ENCODE measurements at regions not wholly inside any gene's neighbourhood (a gene's known extent, or its start where the extent isn't known, plus 50 kb on each side); places are given as distances from the start of the nearest gene placed in this dataset.

- Histone ChIP-seq H3K4me3 (ENCODE audit: control insufficient read depth in 1 of 2, extremely low read depth in 1 of 2, low read length in 1 of 2) (no peak overlapping the region), H3K27me3 (replicated peaks in 1 of 2; ENCODE audit: control insufficient read depth in 2 of 2, extremely low read depth in 1 of 2, insufficient read depth in 2 of 2, low read length in 1 of 2) (no peaks in the 10 kb centered on the region), H3K9me3 (no peaks in the 10 kb centered on the region), H3K27ac (ENCODE audit: low read length) (no peak overlapping the region), H3K4me1 (ENCODE audit: control insufficient read depth in 1 of 2, extremely low read depth in 1 of 2, insufficient read depth in 2 of 2, low read length in 2 of 2) (no peaks in the 10 kb centered on the region), H3K36me3 (ENCODE audit: control insufficient read depth in 2 of 2, extremely low read depth in 1 of 2, insufficient read depth in 1 of 2, low read length in 1 of 2) (no peaks in the 10 kb centered on the region)
- Mint-ChIP-seq H3K36me3 (no peaks in the 10 kb centered on the region), H3K27ac (no peak overlapping the region), H3K4me1 (no peaks in the 10 kb centered on the region), H3K9me3 (peaks cover 0 to 4% (median 0%) of the 10 kb centered on the region in 3 donors), H3K4me3 (no peak overlapping the region), H3K27me3 (no peaks in the 10 kb centered on the region)
- ChIA-PET CTCF (no interaction called here), POLR2A (no interaction called here)
- ATAC-seq (replicated peaks in 1 of 4) (no peak), DNase-seq (no peak)
These were observed 518.9 kb downstream of the TLR4 start for GRCh38 chr9:118223111-118223510.

GRCh38 chr9:118230329-118230728 is 526.1 kb downstream of the TLR4 start:
- WGBS (ENCODE audit: insufficient coverage), result 11% methylated on average over 1 of the region's 1 CpG
- Mint-ChIP-seq H3K36me3 (no peaks in the 10 kb centered on the region), H3K27ac (no peak overlapping the region), H3K4me3 (no peak overlapping the region), H3K4me1 (no peaks in the 10 kb centered on the region), H3K9me3 (no peaks in the 10 kb centered on the region), H3K27me3 (no peaks in the 10 kb centered on the region)
- Histone ChIP-seq H3K36me3 (ENCODE audit: control insufficient read depth in 2 of 2, extremely low read depth in 1 of 2, insufficient read depth in 1 of 2, low read length in 1 of 2) (no peaks in the 10 kb centered on the region), H3K27me3 (replicated peaks in 1 of 2; ENCODE audit: control insufficient read depth in 2 of 2, extremely low read depth in 1 of 2, insufficient read depth in 2 of 2, low read length in 1 of 2) (peaks cover 0 to 2% of the 10 kb centered on the region in 2 experiments), H3K4me1 (ENCODE audit: control insufficient read depth in 1 of 2, extremely low read depth in 1 of 2, insufficient read depth in 2 of 2, low read length in 2 of 2) (no peaks in the 10 kb centered on the region), H3K4me3 (ENCODE audit: control insufficient read depth in 1 of 2, extremely low read depth in 1 of 2, low read length in 1 of 2) (no peak overlapping the region), H3K9me3 (no peaks in the 10 kb centered on the region), H3K27ac (ENCODE audit: low read length) (no peak overlapping the region)
- ChIA-PET POLR2A (no interaction called here), CTCF (no interaction called here)
- no peak for ATAC-seq (replicated peaks in 1 of 4)
- DNase-seq, result no peak

- CTCF ChIA-PET, result no interaction called here
- no peak for ATAC-seq (replicated peaks in 1 of 4)
- no peaks in the 10 kb centered on the region for H3K36me3 Mint-ChIP-seq
These were observed 532.4 kb downstream of the TLR4 start for GRCh38 chr9:118236625-118237024.

GRCh38 chr9:118238139-118238538 is 533.9 kb downstream of the TLR4 start:
- no peaks in the 10 kb centered on the region for H3K36me3 Mint-ChIP-seq
- peaks cover 0 to 10% (median 3%) of the 10 kb centered on the region in 3 donors for H3K9me3 Mint-ChIP-seq
- DNase-seq (no peak), ATAC-seq (replicated peaks in 1 of 4) (no peak)
- no peaks in the 10 kb centered on the region for H3K4me1 Mint-ChIP-seq
- Histone ChIP-seq H3K4me3 (ENCODE audit: control insufficient read depth in 1 of 2, extremely low read depth in 1 of 2, low read length in 1 of 2) (no peak overlapping the region), H3K27me3 (replicated peaks in 1 of 2; ENCODE audit: control insufficient read depth in 2 of 2, extremely low read depth in 1 of 2, insufficient read depth in 2 of 2, low read length in 1 of 2) (peaks cover 0 to 2% of the 10 kb centered on the region in 2 experiments), H3K4me1 (ENCODE audit: control insufficient read depth in 1 of 2, extremely low read depth in 1 of 2, insufficient read depth in 2 of 2, low read length in 2 of 2) (no peaks in the 10 kb centered on the region), H3K9me3 (no peaks in the 10 kb centered on the region), H3K27ac (ENCODE audit: low read length) (no peak overlapping the region), H3K36me3 (ENCODE audit: control insufficient read depth in 2 of 2, extremely low read depth in 1 of 2, insufficient read depth in 1 of 2, low read length in 1 of 2) (no peaks in the 10 kb centered on the region)
- H3K27me3 Mint-ChIP-seq, result no peaks in the 10 kb centered on the region
- ChIA-PET CTCF (no interaction called here), POLR2A (no interaction called here)
- no peak overlapping the region for H3K27ac Mint-ChIP-seq
- H3K4me3 Mint-ChIP-seq, result no peak overlapping the region

More at GRCh38 chr9:118236625-118237024, 532.4 kb downstream of the TLR4 start:
- Mint-ChIP-seq H3K27ac (no peak overlapping the region), H3K9me3 (peaks cover 0 to 10% (median 3%) of the 10 kb centered on the region in 3 donors), H3K4me1 (no peaks in the 10 kb centered on the region), H3K4me3 (no peak overlapping the region), H3K27me3 (no peaks in the 10 kb centered on the region)
- DNase-seq, result no peak
- H3K4me1 ChIP-seq (ENCODE audit: control insufficient read depth in 1 of 2, extremely low read depth in 1 of 2, insufficient read depth in 2 of 2, low read length in 2 of 2), result no peaks in the 10 kb centered on the region
- no CpG with 5 or more reads among the region's 1 CpG for WGBS (ENCODE audit: insufficient coverage)
- no peak overlapping the region for H3K4me3 ChIP-seq (ENCODE audit: control insufficient read depth in 1 of 2, extremely low read depth in 1 of 2, low read length in 1 of 2)
- POLR2A ChIA-PET, result no interaction called here
- H3K9me3 ChIP-seq, result no peaks in the 10 kb centered on the region
- H3K36me3 ChIP-seq (ENCODE audit: control insufficient read depth in 2 of 2, extremely low read depth in 1 of 2, insufficient read depth in 1 of 2, low read length in 1 of 2), result no peaks in the 10 kb centered on the region
- H3K27ac ChIP-seq (ENCODE audit: low read length), result no peak overlapping the region
- peaks cover 0 to 2% of the 10 kb centered on the region in 2 experiments for H3K27me3 ChIP-seq (replicated peaks in 1 of 2; ENCODE audit: control insufficient read depth in 2 of 2, extremely low read depth in 1 of 2, insufficient read depth in 2 of 2, low read length in 1 of 2)

GRCh38 chr9:118252027-118252426 is 547.8 kb downstream of the TLR4 start:
- Histone ChIP-seq H3K36me3 (ENCODE audit: control insufficient read depth in 2 of 2, extremely low read depth in 1 of 2, insufficient read depth in 1 of 2, low read length in 1 of 2) (no peaks in the 10 kb centered on the region), H3K4me1 (ENCODE audit: control insufficient read depth in 1 of 2, extremely low read depth in 1 of 2, insufficient read depth in 2 of 2, low read length in 2 of 2) (no peaks in the 10 kb centered on the region), H3K4me3 (ENCODE audit: control insufficient read depth in 1 of 2, extremely low read depth in 1 of 2, low read length in 1 of 2) (no peak overlapping the region), H3K9me3 (no peaks in the 10 kb centered on the region), H3K27me3 (replicated peaks in 1 of 2; ENCODE audit: control insufficient read depth in 2 of 2, extremely low read depth in 1 of 2, insufficient read depth in 2 of 2, low read length in 1 of 2) (no peaks in the 10 kb centered on the region), H3K27ac (ENCODE audit: low read length) (no peak overlapping the region)
- no peaks in the 10 kb centered on the region for H3K4me1 Mint-ChIP-seq
- POLR2A ChIA-PET, result no interaction called here
- no peaks in the 10 kb centered on the region for H3K27me3 Mint-ChIP-seq
- peaks cover 4 to 6% (median 5%) of the 10 kb centered on the region in 3 donors for H3K9me3 Mint-ChIP-seq
- no peak for ATAC-seq (replicated peaks in 1 of 4)
- CTCF ChIA-PET, result no interaction called here
- H3K36me3 Mint-ChIP-seq, result no peaks in the 10 kb centered on the region
- no peak overlapping the region for H3K27ac Mint-ChIP-seq
- H3K4me3 Mint-ChIP-seq, result no peak overlapping the region
- WGBS (ENCODE audit: insufficient coverage), result no CpG with 5 or more reads among the region's 2 CpGs
- DNase-seq, result no peak

- no peaks in the 10 kb centered on the region for H3K4me1 Mint-ChIP-seq
- H3K27ac ChIP-seq (ENCODE audit: low read length), result no peak overlapping the region
- no peak overlapping the region for H3K4me3 ChIP-seq (ENCODE audit: control insufficient read depth in 1 of 2, extremely low read depth in 1 of 2, low read length in 1 of 2)
- ATAC-seq (replicated peaks in 1 of 4), result no peak
- H3K9me3 Mint-ChIP-seq, result peaks cover 11 to 21% (median 18%) of the 10 kb centered on the region in 3 donors
- no peaks in the 10 kb centered on the region for H3K27me3 Mint-ChIP-seq
- H3K4me3 Mint-ChIP-seq, result no peak overlapping the region
- no peaks in the 10 kb centered on the region for H3K9me3 ChIP-seq
- no peaks in the 10 kb centered on the region for H3K36me3 Mint-ChIP-seq
- POLR2A ChIA-PET, result no interaction called here
- H3K36me3 ChIP-seq (ENCODE audit: control insufficient read depth in 2 of 2, extremely low read depth in 1 of 2, insufficient read depth in 1 of 2, low read length in 1 of 2), result no peaks in the 10 kb centered on the region
- H3K27me3 ChIP-seq (replicated peaks in 1 of 2; ENCODE audit: control insufficient read depth in 2 of 2, extremely low read depth in 1 of 2, insufficient read depth in 2 of 2, low read length in 1 of 2), result no peaks in the 10 kb centered on the region
- CTCF ChIA-PET, result no interaction called here
- no CpG with 5 or more reads among the region's 1 CpG for WGBS (ENCODE audit: insufficient coverage)
- H3K27ac Mint-ChIP-seq, result no peak overlapping the region
- no peak for DNase-seq
- no peaks in the 10 kb centered on the region for H3K4me1 ChIP-seq (ENCODE audit: control insufficient read depth in 1 of 2, extremely low read depth in 1 of 2, insufficient read depth in 2 of 2, low read length in 2 of 2)
These were observed 558.0 kb downstream of the TLR4 start for GRCh38 chr9:118262191-118262590.

- Histone ChIP-seq H3K9me3 (no peaks in the 10 kb centered on the region), H3K36me3 (ENCODE audit: control insufficient read depth in 2 of 2, extremely low read depth in 1 of 2, insufficient read depth in 1 of 2, low read length in 1 of 2) (no peaks in the 10 kb centered on the region), H3K27ac (ENCODE audit: low read length) (no peak overlapping the region), H3K4me1 (ENCODE audit: control insufficient read depth in 1 of 2, extremely low read depth in 1 of 2, insufficient read depth in 2 of 2, low read length in 2 of 2) (no peaks in the 10 kb centered on the region), H3K4me3 (ENCODE audit: control insufficient read depth in 1 of 2, extremely low read depth in 1 of 2, low read length in 1 of 2) (no peak overlapping the region), H3K27me3 (replicated peaks in 1 of 2; ENCODE audit: control insufficient read depth in 2 of 2, extremely low read depth in 1 of 2, insufficient read depth in 2 of 2, low read length in 1 of 2) (no peaks in the 10 kb centered on the region)
- ATAC-seq (replicated peaks in 1 of 4), result no peak
- Mint-ChIP-seq H3K27me3 (no peaks in the 10 kb centered on the region), H3K9me3 (peaks cover 5 to 17% (median 14%) of the 10 kb centered on the region in 3 donors), H3K4me1 (no peaks in the 10 kb centered on the region), H3K27ac (no peak overlapping the region), H3K36me3 (no peaks in the 10 kb centered on the region), H3K4me3 (no peak overlapping the region)
- POLR2A ChIA-PET, result interaction anchor here in 1 of 2 donors (0.6 kb wide), 1 partner anchor 1606 kb away, joined by 16 read pairs; no protein-coding TSS in a partner anchor
- DNase-seq, result no peak
- CTCF ChIA-PET, result no interaction called here
These were observed 559.7 kb downstream of the TLR4 start for GRCh38 chr9:118263949-118264348.

All from T-cell (primary cell).